GM12878 (cell line): ENCODE measurements at regions not wholly inside any gene's neighbourhood (a gene's known extent, or its start where the extent isn't known, plus 50 kb on each side); places are given as distances from the start of the nearest gene placed in this dataset.

ENCODE experiments used
- ATF7 ChIP-seq: fragments of 450-650 bp; IDR thresholded peaks from 2 replicates; pipeline ENCODE4 v1.6.1; 2016; ENCODE audit warnings: low read depth, mild to moderate bottlenecking
- EP300 ChIP-seq, 2 experiments: fragments of 150-350 bp in 1 of 2; IDR thresholded peaks; 2 replicates each; pipeline ENCODE4 v1.6.1; 2011 to 2012; ENCODE audit warnings: low read depth in 2 of 2, low read length in 2 of 2, borderline replicate concordance in 1 of 2, improper control_type of control experiment in 1 of 2, inconsistent platforms in 1 of 2; ENCODE audit not compliant: control insufficient read depth in 1 of 2
- FOXK2 ChIP-seq: fragments of 450-650 bp; IDR thresholded peaks from 2 replicates; pipeline ENCODE4 v1.6.1; 2017; ENCODE audit warnings: mild to moderate bottlenecking, moderate library complexity
- HCFC1 ChIP-seq: fragments of 150-350 bp; IDR thresholded peaks from 2 replicates; pipeline ENCODE4 v1.6.1; 2014; ENCODE audit warnings: low read length
- JUNB ChIP-seq: IDR thresholded peaks from 2 replicates; pipeline ENCODE4 v1.6.1; 2016; ENCODE audit warnings: antibody characterized with exemption, mild to moderate bottlenecking
- MEF2A ChIP-seq: IDR thresholded peaks from 2 replicates; pipeline ENCODE4 v1.6.1; 2011; ENCODE audit warnings: low read depth, mild to moderate bottlenecking, low read length, moderate library complexity; ENCODE audit not compliant: insufficient read depth
- MEF2B ChIP-seq: fragments of 450-650 bp; IDR thresholded peaks from 2 replicates; pipeline ENCODE4 v1.6.1; 2018; ENCODE audit warnings: mild to moderate bottlenecking, moderate library complexity; ENCODE audit not compliant: partially characterized antibody, poor library complexity, severe bottlenecking
- NR2C2 ChIP-seq: IDR thresholded peaks from 2 replicates; pipeline ENCODE4 v1.6.1; 2011; ENCODE audit warnings: borderline replicate concordance, low read depth; ENCODE audit not compliant: control insufficient read depth, insufficient read length
- RCOR1 ChIP-seq: conservative IDR thresholded peaks from 2 replicates; pipeline ENCODE4 v1.6.1; 2012; ENCODE audit warnings: low read depth, low read length, improper control_type of control experiment
- TAF1 ChIP-seq: IDR thresholded peaks from 2 replicates; pipeline ENCODE4 v1.6.1; 2011; ENCODE audit warnings: mild to moderate bottlenecking, low read depth, low read length, borderline replicate concordance
- ZNF207 ChIP-seq: fragments of 450-650 bp; IDR thresholded peaks from 2 replicates; pipeline ENCODE4 v1.6.1; 2014; ENCODE audit warnings: antibody characterized with exemption, mild to moderate bottlenecking, borderline replicate concordance
- TF ChIP-seq, protein P1 (sequence below): fragments of 450-650 bp; IDR thresholded peaks from 2 replicates; pipeline ENCODE4 v1.6.1; 2018; ENCODE audit warnings: borderline replicate concordance, mild to moderate bottlenecking; ENCODE audit not compliant: partially characterized antibody

DNA sequence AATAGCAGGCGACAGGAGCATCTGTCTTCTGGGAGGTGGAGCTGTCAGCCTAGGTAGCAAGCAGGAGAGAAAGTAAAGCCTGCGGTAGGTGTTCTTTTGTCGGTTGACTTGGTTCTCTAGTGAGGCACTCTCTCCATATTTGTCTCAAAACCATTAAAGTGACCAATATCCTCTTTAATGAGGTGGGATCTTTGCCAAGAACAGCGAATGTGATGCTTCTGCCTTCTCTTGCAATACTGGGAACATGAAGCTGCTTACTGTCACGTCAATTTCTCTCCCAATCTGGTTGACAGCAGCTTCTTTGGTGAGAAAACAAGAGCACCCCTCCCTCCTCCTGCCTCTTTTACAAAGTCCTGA lies 176.7 kb downstream of the ABCC12 start (continued):
- TF ChIP-seq, protein P1, sequence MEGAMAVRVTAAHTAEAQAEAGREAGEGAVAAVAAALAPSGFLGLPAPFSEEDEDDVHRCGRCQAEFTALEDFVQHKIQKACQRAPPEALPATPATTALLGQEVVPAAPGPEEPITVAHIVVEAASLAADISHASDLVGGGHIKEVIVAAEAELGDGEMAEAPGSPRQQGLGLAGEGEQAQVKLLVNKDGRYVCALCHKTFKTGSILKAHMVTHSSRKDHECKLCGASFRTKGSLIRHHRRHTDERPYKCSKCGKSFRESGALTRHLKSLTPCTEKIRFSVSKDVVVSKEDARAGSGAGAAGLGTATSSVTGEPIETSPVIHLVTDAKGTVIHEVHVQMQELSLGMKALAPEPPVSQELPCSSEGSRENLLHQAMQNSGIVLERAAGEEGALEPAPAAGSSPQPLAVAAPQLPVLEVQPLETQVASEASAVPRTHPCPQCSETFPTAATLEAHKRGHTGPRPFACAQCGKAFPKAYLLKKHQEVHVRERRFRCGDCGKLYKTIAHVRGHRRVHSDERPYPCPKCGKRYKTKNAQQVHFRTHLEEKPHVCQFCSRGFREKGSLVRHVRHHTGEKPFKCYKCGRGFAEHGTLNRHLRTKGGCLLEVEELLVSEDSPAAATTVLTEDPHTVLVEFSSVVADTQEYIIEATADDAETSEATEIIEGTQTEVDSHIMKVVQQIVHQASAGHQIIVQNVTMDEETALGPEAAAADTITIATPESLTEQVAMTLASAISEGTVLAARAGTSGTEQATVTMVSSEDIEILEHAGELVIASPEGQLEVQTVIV, result no peak
- no peak for TF ChIP-seq HCFC1
- no peak for TF ChIP-seq ATF7
- no peak for TF ChIP-seq MEF2B
- TF ChIP-seq JUNB, result no peak
- TF ChIP-seq EP300 (IDR thresholded peaks at IDR 0.05; ENCODE audit: borderline replicate concordance in 1 of 2, control insufficient read depth in 1 of 2, low read depth in 2 of 2, low read length in 2 of 2), result no peak
- no peak for TF ChIP-seq NR2C2
- no peak for TF ChIP-seq TAF1
- no peak for TF ChIP-seq MEF2A
- no peak for TF ChIP-seq FOXK2
- TF ChIP-seq ZNF207, result no peak
- TF ChIP-seq RCOR1, result no peak
